Endothelial cell (in vitro differentiated cells): ENCODE measurements at regions not wholly inside any gene's neighbourhood (a gene's known extent, or its start where the extent isn't known, plus 50 kb on each side); places are given as distances from the start of the nearest gene placed in this dataset.

Experiments
- DNase-seq: peaks from one replicate; pipeline ENCODE4 v3.0.0; 2021; ENCODE audit warnings: low spot score
- H3K27ac Mint-ChIP-seq: one replicate; pipeline ENCODE4 v1.8.0; 2021; ENCODE audit warnings: mixed read lengths, inconsistent platforms; ENCODE audit not compliant: unreplicated experiment
- H3K27me3 Mint-ChIP-seq: one replicate; pipeline ENCODE4 v1.8.0; 2021; ENCODE audit warnings: mild to moderate bottlenecking, moderate library complexity, mixed read lengths, inconsistent platforms; ENCODE audit not compliant: unreplicated experiment
- H3K36me3 Mint-ChIP-seq: one replicate; pipeline ENCODE4 v1.8.0; 2021; ENCODE audit warnings: mild to moderate bottlenecking, low read depth, mixed read lengths, inconsistent platforms; ENCODE audit not compliant: unreplicated experiment
- H3K4me1 Mint-ChIP-seq: one replicate; pipeline ENCODE4 v1.8.0; 2021; ENCODE audit warnings: mild to moderate bottlenecking, mixed read lengths, inconsistent platforms; ENCODE audit not compliant: unreplicated experiment
- H3K4me3 Mint-ChIP-seq: one replicate; pipeline ENCODE4 v1.8.0; 2021; ENCODE audit warnings: mild to moderate bottlenecking, mixed read lengths, inconsistent platforms; ENCODE audit not compliant: unreplicated experiment
- H3K9me3 Mint-ChIP-seq: one replicate; pipeline ENCODE4 v1.8.0; 2021; ENCODE audit warnings: mixed read lengths, inconsistent platforms; ENCODE audit not compliant: unreplicated experiment
- TF ChIP-seq, protein P1 (sequence below): fragments of 200-600 bp; sonication (generic); IDR thresholded peaks from one replicate; pipeline ENCODE4 v1.5.0; 2021; ENCODE audit warnings: antibody characterized with exemption; ENCODE audit not compliant: unreplicated experiment

DNA sequence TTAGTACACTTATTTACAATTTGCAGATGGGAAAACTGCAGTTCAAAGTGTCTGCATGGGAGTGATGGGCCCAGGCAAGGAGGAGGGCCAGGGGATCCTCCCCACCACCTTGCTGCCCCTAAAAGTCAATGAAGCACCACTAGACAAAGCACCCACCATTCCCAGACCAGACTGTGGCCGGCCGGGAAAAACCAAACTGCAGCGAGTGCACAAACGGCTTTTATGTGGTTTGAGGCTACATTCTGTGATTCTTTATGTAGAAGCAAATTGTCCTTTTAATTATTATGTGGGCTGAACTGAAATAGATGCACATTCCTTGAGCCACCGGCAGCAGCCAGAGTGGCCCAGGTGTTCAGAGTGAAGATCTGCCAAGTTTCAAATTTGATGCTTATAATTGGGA, 585.3 kb upstream of the KLF4 start:
- H3K4me1 Mint-ChIP-seq = peaks cover 4% of the 10 kb centered on the region
- no peak for DNase-seq
- H3K27ac Mint-ChIP-seq = no peak overlapping the region
- H3K4me3 Mint-ChIP-seq = no peak overlapping the region
- TF ChIP-seq, protein P1, sequence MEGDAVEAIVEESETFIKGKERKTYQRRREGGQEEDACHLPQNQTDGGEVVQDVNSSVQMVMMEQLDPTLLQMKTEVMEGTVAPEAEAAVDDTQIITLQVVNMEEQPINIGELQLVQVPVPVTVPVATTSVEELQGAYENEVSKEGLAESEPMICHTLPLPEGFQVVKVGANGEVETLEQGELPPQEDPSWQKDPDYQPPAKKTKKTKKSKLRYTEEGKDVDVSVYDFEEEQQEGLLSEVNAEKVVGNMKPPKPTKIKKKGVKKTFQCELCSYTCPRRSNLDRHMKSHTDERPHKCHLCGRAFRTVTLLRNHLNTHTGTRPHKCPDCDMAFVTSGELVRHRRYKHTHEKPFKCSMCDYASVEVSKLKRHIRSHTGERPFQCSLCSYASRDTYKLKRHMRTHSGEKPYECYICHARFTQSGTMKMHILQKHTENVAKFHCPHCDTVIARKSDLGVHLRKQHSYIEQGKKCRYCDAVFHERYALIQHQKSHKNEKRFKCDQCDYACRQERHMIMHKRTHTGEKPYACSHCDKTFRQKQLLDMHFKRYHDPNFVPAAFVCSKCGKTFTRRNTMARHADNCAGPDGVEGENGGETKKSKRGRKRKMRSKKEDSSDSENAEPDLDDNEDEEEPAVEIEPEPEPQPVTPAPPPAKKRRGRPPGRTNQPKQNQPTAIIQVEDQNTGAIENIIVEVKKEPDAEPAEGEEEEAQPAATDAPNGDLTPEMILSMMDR = no peak
- no peaks in the 10 kb centered on the region for H3K36me3 Mint-ChIP-seq
- H3K9me3 Mint-ChIP-seq = no peaks in the 10 kb centered on the region
- H3K27me3 Mint-ChIP-seq = no peaks in the 10 kb centered on the region

DNA sequence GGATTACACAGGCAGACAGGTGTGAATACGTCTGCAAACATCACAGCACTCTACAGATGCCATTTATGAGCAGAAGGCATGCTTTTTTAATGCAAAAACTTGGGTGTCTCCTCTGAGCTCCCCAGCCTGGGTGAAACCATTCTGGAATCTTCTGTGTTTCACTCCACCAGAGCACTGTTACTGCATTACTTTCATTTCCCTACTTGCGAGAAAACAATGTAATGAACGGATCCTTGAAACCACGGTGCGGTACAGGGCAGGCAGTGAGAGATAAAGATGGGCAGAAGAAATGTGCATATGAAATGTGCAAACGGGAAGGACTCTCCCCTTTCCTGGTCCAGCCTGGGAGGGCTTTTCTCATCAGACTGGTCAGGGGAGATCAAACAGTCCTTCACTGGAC, 584.3 kb upstream of the KLF4 start:
- TF ChIP-seq, protein P1 = no peak
- H3K27ac Mint-ChIP-seq = no peak overlapping the region
- no peaks in the 10 kb centered on the region for H3K27me3 Mint-ChIP-seq
- no peaks in the 10 kb centered on the region for H3K9me3 Mint-ChIP-seq
- H3K36me3 Mint-ChIP-seq = no peaks in the 10 kb centered on the region
- H3K4me3 Mint-ChIP-seq = no peak overlapping the region
- no peak for DNase-seq
- peaks cover 4% of the 10 kb centered on the region for H3K4me1 Mint-ChIP-seq

DNA sequence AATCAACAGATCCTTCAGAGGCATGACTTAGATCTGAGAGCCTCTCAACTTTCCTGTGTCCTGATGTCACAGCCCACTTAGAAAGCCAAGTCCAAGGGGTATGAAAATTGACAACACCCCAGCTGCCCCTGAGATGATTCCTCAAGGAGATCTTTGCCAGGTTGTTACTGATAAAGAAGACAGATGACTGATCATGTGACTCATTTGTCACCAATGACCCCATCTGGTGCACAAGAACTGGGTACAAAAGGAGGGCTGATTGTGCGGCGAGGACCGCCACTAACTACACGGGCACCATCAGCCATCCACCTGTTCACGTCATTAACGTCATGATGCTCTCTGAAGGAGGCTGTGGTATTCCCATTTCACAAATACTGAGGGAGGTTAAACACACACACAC, 583.2 kb upstream of the KLF4 start:
- no peak for DNase-seq
- Mint-ChIP-seq H3K9me3 (no peaks in the 10 kb centered on the region), H3K4me1 (peaks cover 4% of the 10 kb centered on the region), H3K27ac (no peak overlapping the region), H3K36me3 (no peaks in the 10 kb centered on the region), H3K4me3 (no peak overlapping the region), H3K27me3 (no peaks in the 10 kb centered on the region)
- TF ChIP-seq, protein P1 = no peak

DNA sequence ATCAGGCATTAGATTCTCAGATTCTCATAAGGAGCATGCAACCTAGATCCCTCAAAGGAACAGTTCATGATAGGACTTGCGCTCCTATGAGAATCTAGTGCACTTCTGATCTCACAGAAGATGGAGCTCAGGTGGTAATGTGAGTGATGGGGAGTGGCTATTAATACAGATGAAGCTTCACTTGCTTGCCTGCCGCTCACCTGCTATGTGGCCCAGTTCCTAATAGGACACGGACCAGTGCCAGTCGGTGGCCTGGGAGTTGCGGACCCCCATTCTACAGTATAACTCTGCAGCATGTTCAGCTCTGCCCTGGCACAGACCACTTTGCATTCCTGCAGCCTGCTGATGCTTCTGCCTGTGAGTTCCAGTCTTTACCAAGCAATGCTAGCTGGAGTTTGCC, 581.3 kb upstream of the KLF4 start:
- DNase-seq = no peak
- Mint-ChIP-seq H3K27ac (no peak overlapping the region), H3K36me3 (no peaks in the 10 kb centered on the region), H3K4me3 (no peak overlapping the region), H3K9me3 (no peaks in the 10 kb centered on the region), H3K27me3 (peaks cover 3% of the 10 kb centered on the region), H3K4me1 (peaks cover 4% of the 10 kb centered on the region)
- TF ChIP-seq, protein P1 = no peak

DNA sequence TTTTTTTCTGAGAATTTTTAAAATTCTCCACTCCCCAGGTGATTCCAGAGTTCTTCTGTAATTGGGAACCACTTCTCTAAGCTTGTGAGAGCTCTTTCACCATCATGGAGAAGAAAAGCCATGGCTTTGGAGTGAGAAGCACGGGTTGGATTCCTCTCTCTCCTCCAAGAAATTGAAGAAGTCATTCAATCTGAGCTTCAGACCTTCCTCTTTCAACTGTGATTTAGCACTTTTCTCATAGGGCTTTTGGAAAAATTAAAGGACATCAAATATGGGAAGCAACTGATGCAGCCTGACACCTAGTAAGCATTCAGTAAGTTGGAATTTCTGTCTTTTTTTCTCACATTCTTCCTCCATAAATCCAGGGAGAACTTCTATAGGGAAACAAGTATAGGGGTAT, 580.4 kb upstream of the KLF4 start:
- Mint-ChIP-seq H3K27ac (no peak overlapping the region), H3K27me3 (peaks cover 3% of the 10 kb centered on the region), H3K36me3 (no peaks in the 10 kb centered on the region), H3K4me1 (peaks cover 4% of the 10 kb centered on the region), H3K4me3 (no peak overlapping the region), H3K9me3 (no peaks in the 10 kb centered on the region)
- TF ChIP-seq, protein P1 = no peak
- DNase-seq = no peak
